ENCODE measurements at regions not wholly inside any gene's neighbourhood (a gene's known extent, or its start where the extent isn't known, plus 50 kb on each side); places are given as distances from the start of the nearest gene placed in this dataset.
A peak's percentile ranks its signal among the peaks of the same experiment; 100 is the strongest.
"Not testable (repeated sequence)": the region's sequence is repeated elsewhere in the genome, so short reads cannot be mapped to it uniquely, and the experiment has no call there.

- no peak for DNase-seq (ENCODE audit: low read depth, low spot score)
Observed at GRCh38 chr4:104138116-104138515, 356.6 kb downstream of the CXXC4 start.

- DNase-seq (ENCODE audit: low read depth, low spot score), result no peak
Observed at GRCh38 chr4:104129243-104129642, 365.5 kb downstream of the CXXC4 start.

GRCh38 chr4:104128850-104129213 lies 365.9 kb downstream of the CXXC4 start:
- DNase-seq (ENCODE audit: low read depth, low spot score), result no peak

GRCh38 chr4:104128031-104128849 lies 366.5 kb downstream of the CXXC4 start:
- no peak for DNase-seq (ENCODE audit: low read depth, low spot score)

- no peak for DNase-seq (ENCODE audit: low read depth, low spot score)
Observed at GRCh38 chr4:104123021-104123420, 371.7 kb downstream of the CXXC4 start.

GRCh38 chr4:104117776-104118175 lies 376.9 kb downstream of the CXXC4 start:
- no peak for DNase-seq (ENCODE audit: low read depth, low spot score)

GRCh38 chr4:104113850-104114249 lies 380.8 kb downstream of the CXXC4 start:
- no peak for DNase-seq (ENCODE audit: low read depth, low spot score)

- no peak for DNase-seq (ENCODE audit: low read depth, low spot score)
Observed at GRCh38 chr4:104099141-104099540, 379.4 kb upstream of the TACR3 start.

- no peak for DNase-seq (ENCODE audit: low read depth, low spot score)
Observed at GRCh38 chr4:104093247-104093646, 373.5 kb upstream of the TACR3 start.

GRCh38 chr4:104073229-104073628 lies 353.4 kb upstream of the TACR3 start:
- DNase-seq (ENCODE audit: low read depth, low spot score), result no peak

- DNase-seq (ENCODE audit: low read depth, low spot score), result no peak
Observed at GRCh38 chr4:104066533-104066932, 346.7 kb upstream of the TACR3 start.

- peak; percentile 7 for DNase-seq (ENCODE audit: low read depth, low spot score)
Observed at GRCh38 chr4:104064646-104065577, 345.1 kb upstream of the TACR3 start.

- DNase-seq (ENCODE audit: low read depth, low spot score), result no peak
Observed at GRCh38 chr4:104063341-104063740, 343.6 kb upstream of the TACR3 start.

- no peak for DNase-seq (ENCODE audit: low read depth, low spot score)
Observed at GRCh38 chr4:104044369-104044768, 324.6 kb upstream of the TACR3 start.

GRCh38 chr4:104032896-104033295 lies 313.1 kb upstream of the TACR3 start:
- DNase-seq (ENCODE audit: low read depth, low spot score), result no peak

GRCh38 chr4:104025251-104025650 lies 305.5 kb upstream of the TACR3 start:
- DNase-seq (ENCODE audit: low read depth, low spot score), result no peak

- DNase-seq (ENCODE audit: low read depth, low spot score), result no peak
Observed at GRCh38 chr4:104022831-104023230, 303.0 kb upstream of the TACR3 start.

GRCh38 chr4:104022226-104022625 lies 302.4 kb upstream of the TACR3 start:
- no peak for DNase-seq (ENCODE audit: low read depth, low spot score)

- DNase-seq (ENCODE audit: low read depth, low spot score), result no peak
Observed at GRCh38 chr4:104020641-104021040, 300.9 kb upstream of the TACR3 start.

- no peak for DNase-seq (ENCODE audit: low read depth, low spot score)
Observed at GRCh38 chr4:104017213-104017612, 297.4 kb upstream of the TACR3 start.

- DNase-seq (ENCODE audit: low read depth, low spot score), result peak; percentile 2
Observed at GRCh38 chr4:104015680-104016079, 295.9 kb upstream of the TACR3 start.

- DNase-seq (ENCODE audit: low read depth, low spot score), result no peak
Observed at GRCh38 chr4:104010722-104011121, 290.9 kb upstream of the TACR3 start.

- not testable (repeated sequence) for DNase-seq (ENCODE audit: low read depth, low spot score)
Observed at GRCh38 chr4:104002318-104002717, 282.5 kb upstream of the TACR3 start.
